IMR-90 (cell line): ENCODE measurements at regions not wholly inside any gene's neighbourhood (a gene's known extent, or its start where the extent isn't known, plus 50 kb on each side); places are given as distances from the start of the nearest gene placed in this dataset.

ENCODE experiments used
- ATAC-seq: fragments of 200-7000 bp; cut with Tn5 transposase; 2 replicates; pipeline ENCODE4 v1.9.1; 2020; ENCODE audit warnings: low read depth, mild to moderate bottlenecking, moderate library complexity
- BruUV-seq: library from RNA; stranded (reverse); fragments of 400-500 nt; replicated peaks from 2 replicates; lab custom pipeline; 2021; lab: Mats Ljungman, UMichigan
- CTCF ChIA-PET: fragments of 300-600 bp; formaldehyde crosslinking; extraction: SDS; loops from one replicate; lab custom pipeline; 2021; ENCODE audit warnings: antibody characterized with exemption; lab: Yijun Ruan, JAX
- POLR2A ChIA-PET: fragments of 300-600 bp; sonication (Branson Sonifier 250); formaldehyde crosslinking; loops from one replicate; lab custom pipeline; 2022; ENCODE audit warnings: antibody characterized with exemption; ENCODE audit not compliant: unreplicated experiment; lab: Charles Lee
- DNase-seq: peaks from one replicate; pipeline ENCODE4 v3.0.0; 2013
- H2AFZ ChIP-seq: replicated peaks from 2 replicates; pipeline ENCODE3; 2013; ENCODE audit warnings: low read length, mild to moderate bottlenecking; ENCODE audit not compliant: poor library complexity
- H2AK5ac ChIP-seq: 2 replicates; pipeline ENCODE4 v1.6.1; 2013; ENCODE audit warnings: low read depth, low read length, inconsistent platforms
- H2AK9ac ChIP-seq: replicated peaks from 2 replicates; pipeline ENCODE3; 2013; ENCODE audit warnings: mild to moderate bottlenecking, low read depth, low read length, moderate library complexity; ENCODE audit not compliant: poor library complexity
- H2BK120ac ChIP-seq: 2 replicates; pipeline ENCODE4 v1.6.1; 2013; ENCODE audit warnings: low read depth, low read length, inconsistent platforms
- H2BK15ac ChIP-seq: 3 replicates; pipeline ENCODE4 v1.6.1; 2013; ENCODE audit warnings: low read depth, low read length, inconsistent platforms
- H2BK20ac ChIP-seq: 2 replicates; pipeline ENCODE4 v1.6.1; 2013; ENCODE audit warnings: low read depth, mild to moderate bottlenecking, inconsistent platforms, low read length, moderate library complexity
- H2BK5ac ChIP-seq: 2 replicates; pipeline ENCODE4 v1.6.1; 2013; ENCODE audit warnings: mild to moderate bottlenecking, low read depth, low read length, inconsistent platforms; ENCODE audit not compliant: poor library complexity, severe bottlenecking
- H3K14ac ChIP-seq: replicated peaks from 2 replicates; pipeline ENCODE4 v1.6.1; 2013; ENCODE audit warnings: low read depth, low read length, inconsistent platforms
- H3K18ac ChIP-seq: 2 replicates; pipeline ENCODE4 v1.6.1; 2013; ENCODE audit warnings: low read depth, low read length, control low read depth
- H3K23ac ChIP-seq: 2 replicates; pipeline ENCODE4 v1.6.1; 2013; ENCODE audit warnings: low read depth, low read length, inconsistent platforms
- H3K27ac ChIP-seq: 2 replicates; pipeline ENCODE4 v1.5.1; 2013; ENCODE audit warnings: mild to moderate bottlenecking, control low read depth, low read length; ENCODE audit not compliant: insufficient read depth
- H3K27me3 ChIP-seq: 2 replicates; pipeline ENCODE4 v1.6.1; 2013; ENCODE audit warnings: low read length; ENCODE audit not compliant: control insufficient read depth, insufficient read depth
- H3K36me3 ChIP-seq: 2 replicates; pipeline ENCODE4 v1.6.1; 2013; ENCODE audit warnings: low read length, mixed read lengths; ENCODE audit not compliant: control insufficient read depth, insufficient read depth
- H3K4ac ChIP-seq: 2 replicates; pipeline ENCODE4 v1.6.1; 2013; ENCODE audit warnings: low read depth, low read length, inconsistent platforms
- H3K4me1 ChIP-seq: 2 replicates; pipeline ENCODE4 v1.6.1; 2013; ENCODE audit warnings: low read length, mixed read lengths; ENCODE audit not compliant: control insufficient read depth, insufficient read depth
- H3K4me2 ChIP-seq: 2 replicates; pipeline ENCODE4 v1.6.1; 2013; ENCODE audit warnings: low read depth, mild to moderate bottlenecking, control low read depth, low read length, moderate library complexity
- H3K4me3 ChIP-seq: 2 replicates; pipeline ENCODE4 v1.5.1; 2013; ENCODE audit warnings: low read depth, mild to moderate bottlenecking, control low read depth, low read length, moderate library complexity; ENCODE audit not compliant: insufficient read depth
- H3K56ac ChIP-seq: 2 replicates; pipeline ENCODE4 v1.6.1; 2013; ENCODE audit warnings: low read length, inconsistent platforms; ENCODE audit not compliant: insufficient read depth; ENCODE audit errors: extremely low read depth
- H3K79me1 ChIP-seq, 2 experiments: 2 replicates each; pipeline ENCODE4 v1.6.1; 2013; ENCODE audit warnings: low read length in 2 of 2, inconsistent platforms in 1 of 2, low read depth in 1 of 2
- H3K9ac ChIP-seq: 2 replicates; pipeline ENCODE4 v1.6.1; 2013; ENCODE audit warnings: low read depth, low read length, control low read depth
- H3K9me1 ChIP-seq: 2 replicates; pipeline ENCODE4 v1.6.1; 2013; ENCODE audit warnings: low read length, inconsistent platforms; ENCODE audit not compliant: insufficient read depth
- H3K9me3 ChIP-seq: 2 replicates; pipeline ENCODE4 v1.6.1; 2013; ENCODE audit warnings: low read length; ENCODE audit not compliant: control insufficient read depth, insufficient read depth
- H4K20me1 ChIP-seq: 2 replicates; pipeline ENCODE4 v1.6.1; 2013; ENCODE audit warnings: low read length, inconsistent platforms; ENCODE audit not compliant: insufficient read depth
- H4K5ac ChIP-seq: 2 replicates; pipeline ENCODE4 v1.6.1; 2013; ENCODE audit warnings: mild to moderate bottlenecking, low read depth, low read length, control low read depth
- H4K8ac ChIP-seq, 2 experiments: 2 replicates each; pipeline ENCODE4 v1.6.1; 2013; ENCODE audit warnings: low read depth in 2 of 2, low read length in 2 of 2, control low read depth in 1 of 2, inconsistent platforms in 1 of 2
- H4K91ac ChIP-seq: 2 replicates; pipeline ENCODE4 v1.6.1; 2013; ENCODE audit warnings: low read depth, low read length, inconsistent platforms; ENCODE audit not compliant: insufficient read depth
- BHLHE40 ChIP-seq: fragments of 150-350 bp; IDR thresholded peaks from 2 replicates; pipeline ENCODE4 v1.6.1; 2016; ENCODE audit warnings: mild to moderate bottlenecking, low read depth, low read length
- CEBPB ChIP-seq: IDR thresholded peaks from 2 replicates; pipeline ENCODE4 v1.6.1; 2012; ENCODE audit warnings: low read depth, low read length, improper control_type of control experiment
- CHD1 ChIP-seq: IDR thresholded peaks from 2 replicates; pipeline ENCODE4 v1.6.1; 2012; ENCODE audit warnings: low read depth, low read length, improper control_type of control experiment
- FOS ChIP-seq: fragments of 150-350 bp; IDR thresholded peaks from 2 replicates; pipeline ENCODE4 v1.6.1; 2016; ENCODE audit warnings: low read depth, low read length
- MAFK ChIP-seq: IDR thresholded peaks from 2 replicates; pipeline ENCODE4 v1.6.1; 2012; ENCODE audit warnings: low read depth, low read length, improper control_type of control experiment
- MAZ ChIP-seq: IDR thresholded peaks from 2 replicates; pipeline ENCODE4 v1.6.1; 2012; ENCODE audit warnings: low read depth, mild to moderate bottlenecking, low read length, improper control_type of control experiment, moderate library complexity, borderline replicate concordance
- MXI1 ChIP-seq: IDR thresholded peaks from 2 replicates; pipeline ENCODE4 v1.6.1; 2012; ENCODE audit warnings: low read depth, mild to moderate bottlenecking, low read length, moderate library complexity, borderline replicate concordance
- NFE2L2 ChIP-seq: fragments of 150-350 bp; IDR thresholded peaks from 2 replicates; pipeline ENCODE4 v1.6.1; 2016; ENCODE audit warnings: low read depth, mild to moderate bottlenecking, low read length
- RAD21 ChIP-seq: IDR thresholded peaks from 2 replicates; pipeline ENCODE4 v1.6.1; 2012; ENCODE audit warnings: low read length, improper control_type of control experiment
- RCOR1 ChIP-seq: IDR thresholded peaks from 2 replicates; pipeline ENCODE4 v1.6.1; 2012; ENCODE audit warnings: mild to moderate bottlenecking, low read length, improper control_type of control experiment; ENCODE audit not compliant: insufficient replicate concordance
- RFX5 ChIP-seq: IDR thresholded peaks from 2 replicates; pipeline ENCODE4 v1.8.0; 2012; ENCODE audit warnings: low read depth, mild to moderate bottlenecking, low read length, moderate library complexity
- SMC3 ChIP-seq: fragments of 150-350 bp; IDR thresholded peaks from 2 replicates; pipeline ENCODE4 v1.6.1; 2016; ENCODE audit warnings: low read depth, mild to moderate bottlenecking, antibody characterized with exemption, low read length, moderate library complexity
- WGBS, 2 experiments: methylation state at CpG; one replicate each; pipeline versions ENCODE4 v1.1.5 to v1.1.7; 2013; ENCODE audit warnings: missing lambda C conversion rate in 2 of 2; ENCODE audit not compliant: insufficient read length in 1 of 2; ENCODE audit errors: extremely low coverage in 2 of 2; 5-methylcytosine and 5-hydroxymethylcytosine counted together
- dilution Hi-C: fragments of 300-500 bp; cut with HindIII; formaldehyde crosslinking; loops from one replicate; pipeline ENCODE4 v1.14.3; 2018; ENCODE audit warnings: low sequenced_read_pairs; ENCODE audit not compliant: unreplicated experiment
- in situ Hi-C: fragments of 300-500 bp; cut with MboI; formaldehyde crosslinking; loops from 3 replicates; pipeline ENCODE4 v1.14.3; 2019; ENCODE audit warnings: low sequenced_read_pairs, inconsistent platforms, mixed read lengths
- intact Hi-C: fragments of 100-400 bp; cut with micrococcal nuclease; formaldehyde crosslinking; loops from 2 replicates; pipeline ENCODE4 v1.10.0; 2022
- TF ChIP-seq, protein P1 (sequence below): conservative IDR thresholded peaks from 2 replicates; pipeline ENCODE4 v1.5.1; 2012; ENCODE audit warnings: mild to moderate bottlenecking, low read depth, low read length, improper control_type of control experiment
- TF ChIP-seq, protein P2 (sequence below): fragments of 150-350 bp; IDR thresholded peaks from 2 replicates; pipeline ENCODE4 v1.6.1; 2016; ENCODE audit warnings: low read depth, mild to moderate bottlenecking, low read length, moderate library complexity, borderline replicate concordance
- TF ChIP-seq, protein P3 (sequence below): fragments of 150-350 bp; IDR thresholded peaks from 2 replicates; pipeline ENCODE4 v1.6.1; 2017; ENCODE audit warnings: mild to moderate bottlenecking, antibody characterized with exemption, low read length, low read depth

DNA sequence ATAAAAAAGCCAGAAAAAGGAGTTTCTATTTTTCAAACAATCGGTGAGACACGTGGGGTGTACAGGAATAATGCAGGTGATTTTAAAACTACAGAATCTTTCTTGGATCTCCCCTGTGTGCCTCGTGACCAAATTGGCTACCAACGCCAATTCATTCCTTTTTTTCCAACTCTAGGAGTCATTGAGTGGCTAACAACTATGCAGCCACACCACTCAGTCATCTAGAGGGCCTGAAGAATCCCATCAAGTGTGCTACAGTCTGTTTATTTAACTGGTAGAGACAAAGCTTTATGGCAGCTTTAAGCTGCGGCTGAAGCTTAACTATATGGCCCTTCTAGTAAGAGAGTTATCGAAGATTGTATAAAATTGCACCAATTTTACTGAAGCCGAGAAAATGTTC is 113.1 kb upstream of the NIPBL start:
- Histone ChIP-seq H2AK9ac (no peak overlapping the region), H4K20me1 (no peaks in the 10 kb centered on the region), H3K4ac (no peak overlapping the region), H3K23ac (no peak overlapping the region), H3K14ac (no peak overlapping the region), H2BK20ac (no peak overlapping the region), H4K5ac (no peak overlapping the region), H3K36me3 (no peaks in the 10 kb centered on the region), H3K56ac (no peak overlapping the region), H3K9ac (no peak overlapping the region), H2AK5ac (no peak overlapping the region), H2BK5ac (no peak overlapping the region), H2BK15ac (no peak overlapping the region), H4K8ac (no peak overlapping the region), H3K27me3 (peaks cover 3% of the 10 kb centered on the region), H3K4me3 (no peak overlapping the region), H3K79me1 (no peaks in the 10 kb centered on the region), H4K91ac (no peak overlapping the region), H3K18ac (no peak overlapping the region), H3K9me3 (no peaks in the 10 kb centered on the region), H2BK120ac (no peak overlapping the region), H3K9me1 (no peaks in the 10 kb centered on the region), H2AFZ (no peak overlapping the region), H3K27ac (no peak overlapping the region), H3K4me2 (no peak overlapping the region), H3K4me1 (no peaks in the 10 kb centered on the region)
- BruUV-seq: no TSS peak
- WGBS, 2 experiments: 50% methylated on average over 1 of the region's 7 CpGs; no CpG with 5 or more reads in 1 of the 2 experiments
- intact Hi-C loops (no loop called here), dilution Hi-C loops (no loop called here), in situ Hi-C loops (no loop called here)
- CTCF ChIA-PET: no interaction called here
- DNase-seq (no peak), ATAC-seq (no peak)
- TF ChIP-seq MXI1: no peak
- no peak for TF ChIP-seq NFE2L2
- TF ChIP-seq MAZ: no peak
- TF ChIP-seq RAD21: no peak
- no peak for TF ChIP-seq CHD1
- TF ChIP-seq CEBPB: no peak
- no peak for TF ChIP-seq MAFK
- TF ChIP-seq, protein P1, sequence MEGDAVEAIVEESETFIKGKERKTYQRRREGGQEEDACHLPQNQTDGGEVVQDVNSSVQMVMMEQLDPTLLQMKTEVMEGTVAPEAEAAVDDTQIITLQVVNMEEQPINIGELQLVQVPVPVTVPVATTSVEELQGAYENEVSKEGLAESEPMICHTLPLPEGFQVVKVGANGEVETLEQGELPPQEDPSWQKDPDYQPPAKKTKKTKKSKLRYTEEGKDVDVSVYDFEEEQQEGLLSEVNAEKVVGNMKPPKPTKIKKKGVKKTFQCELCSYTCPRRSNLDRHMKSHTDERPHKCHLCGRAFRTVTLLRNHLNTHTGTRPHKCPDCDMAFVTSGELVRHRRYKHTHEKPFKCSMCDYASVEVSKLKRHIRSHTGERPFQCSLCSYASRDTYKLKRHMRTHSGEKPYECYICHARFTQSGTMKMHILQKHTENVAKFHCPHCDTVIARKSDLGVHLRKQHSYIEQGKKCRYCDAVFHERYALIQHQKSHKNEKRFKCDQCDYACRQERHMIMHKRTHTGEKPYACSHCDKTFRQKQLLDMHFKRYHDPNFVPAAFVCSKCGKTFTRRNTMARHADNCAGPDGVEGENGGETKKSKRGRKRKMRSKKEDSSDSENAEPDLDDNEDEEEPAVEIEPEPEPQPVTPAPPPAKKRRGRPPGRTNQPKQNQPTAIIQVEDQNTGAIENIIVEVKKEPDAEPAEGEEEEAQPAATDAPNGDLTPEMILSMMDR: no peak
- TF ChIP-seq RCOR1: no peak
- no peak for TF ChIP-seq FOS
- TF ChIP-seq RFX5: no peak
- no peak for TF ChIP-seq SMC3
- TF ChIP-seq, protein P2, sequence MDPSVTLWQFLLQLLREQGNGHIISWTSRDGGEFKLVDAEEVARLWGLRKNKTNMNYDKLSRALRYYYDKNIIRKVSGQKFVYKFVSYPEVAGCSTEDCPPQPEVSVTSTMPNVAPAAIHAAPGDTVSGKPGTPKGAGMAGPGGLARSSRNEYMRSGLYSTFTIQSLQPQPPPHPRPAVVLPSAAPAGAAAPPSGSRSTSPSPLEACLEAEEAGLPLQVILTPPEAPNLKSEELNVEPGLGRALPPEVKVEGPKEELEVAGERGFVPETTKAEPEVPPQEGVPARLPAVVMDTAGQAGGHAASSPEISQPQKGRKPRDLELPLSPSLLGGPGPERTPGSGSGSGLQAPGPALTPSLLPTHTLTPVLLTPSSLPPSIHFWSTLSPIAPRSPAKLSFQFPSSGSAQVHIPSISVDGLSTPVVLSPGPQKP: no peak
- TF ChIP-seq, protein P3, sequence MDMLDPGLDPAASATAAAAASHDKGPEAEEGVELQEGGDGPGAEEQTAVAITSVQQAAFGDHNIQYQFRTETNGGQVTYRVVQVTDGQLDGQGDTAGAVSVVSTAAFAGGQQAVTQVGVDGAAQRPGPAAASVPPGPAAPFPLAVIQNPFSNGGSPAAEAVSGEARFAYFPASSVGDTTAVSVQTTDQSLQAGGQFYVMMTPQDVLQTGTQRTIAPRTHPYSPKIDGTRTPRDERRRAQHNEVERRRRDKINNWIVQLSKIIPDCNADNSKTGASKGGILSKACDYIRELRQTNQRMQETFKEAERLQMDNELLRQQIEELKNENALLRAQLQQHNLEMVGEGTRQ: no peak
- TF ChIP-seq BHLHE40: no peak
- POLR2A ChIA-PET: no interaction called here
